ENCODE measurements at regions not wholly inside any gene's neighbourhood (a gene's known extent, or its start where the extent isn't known, plus 50 kb on each side); places are given as distances from the start of the nearest gene placed in this dataset.

DNA sequence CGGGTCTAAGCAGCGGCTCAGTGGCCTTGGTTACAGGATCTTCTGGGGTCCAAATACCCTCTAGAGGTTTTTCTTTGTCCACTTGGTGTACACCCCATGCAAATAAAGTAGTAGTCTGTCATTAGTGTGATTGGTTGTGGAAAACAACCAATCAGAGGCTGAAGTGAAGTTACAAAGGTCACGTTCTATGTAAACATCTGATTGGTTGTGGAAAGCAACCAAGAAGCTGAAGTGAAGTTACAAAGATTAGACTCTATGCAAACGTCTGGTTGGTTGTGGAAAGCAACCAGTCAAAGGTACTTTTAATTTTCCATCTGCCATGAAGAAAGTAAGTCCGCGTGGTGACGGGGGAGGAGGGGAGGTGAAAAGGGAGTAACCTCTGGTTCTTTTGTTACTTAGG lies 790.9 kb downstream of the UQCRFS1 start:
- TF ChIP-seq, protein P1, sequence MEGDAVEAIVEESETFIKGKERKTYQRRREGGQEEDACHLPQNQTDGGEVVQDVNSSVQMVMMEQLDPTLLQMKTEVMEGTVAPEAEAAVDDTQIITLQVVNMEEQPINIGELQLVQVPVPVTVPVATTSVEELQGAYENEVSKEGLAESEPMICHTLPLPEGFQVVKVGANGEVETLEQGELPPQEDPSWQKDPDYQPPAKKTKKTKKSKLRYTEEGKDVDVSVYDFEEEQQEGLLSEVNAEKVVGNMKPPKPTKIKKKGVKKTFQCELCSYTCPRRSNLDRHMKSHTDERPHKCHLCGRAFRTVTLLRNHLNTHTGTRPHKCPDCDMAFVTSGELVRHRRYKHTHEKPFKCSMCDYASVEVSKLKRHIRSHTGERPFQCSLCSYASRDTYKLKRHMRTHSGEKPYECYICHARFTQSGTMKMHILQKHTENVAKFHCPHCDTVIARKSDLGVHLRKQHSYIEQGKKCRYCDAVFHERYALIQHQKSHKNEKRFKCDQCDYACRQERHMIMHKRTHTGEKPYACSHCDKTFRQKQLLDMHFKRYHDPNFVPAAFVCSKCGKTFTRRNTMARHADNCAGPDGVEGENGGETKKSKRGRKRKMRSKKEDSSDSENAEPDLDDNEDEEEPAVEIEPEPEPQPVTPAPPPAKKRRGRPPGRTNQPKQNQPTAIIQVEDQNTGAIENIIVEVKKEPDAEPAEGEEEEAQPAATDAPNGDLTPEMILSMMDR (IDR thresholded peaks at IDR 0.05): no peak
- no peak for TF ChIP-seq POLR2A (IDR thresholded peaks at IDR 0.05)
